IMR-90 (cell line): ENCODE measurements at regions not wholly inside any gene's neighbourhood (a gene's known extent, or its start where the extent isn't known, plus 50 kb on each side); places are given as distances from the start of the nearest gene placed in this dataset.

Experiments used
- ATAC-seq: fragments of 200-7000 bp; cut with Tn5 transposase; 2 replicates; pipeline ENCODE4 v1.9.1; 2020; ENCODE audit warnings: low read depth, mild to moderate bottlenecking, moderate library complexity
- BruUV-seq: library from RNA; stranded (reverse); fragments of 400-500 nt; replicated peaks from 2 replicates; lab custom pipeline; 2021; lab: Mats Ljungman, UMichigan
- CTCF ChIA-PET: fragments of 300-600 bp; formaldehyde crosslinking; extraction: SDS; loops from one replicate; lab custom pipeline; 2021; ENCODE audit warnings: antibody characterized with exemption; lab: Yijun Ruan, JAX
- POLR2A ChIA-PET: fragments of 300-600 bp; sonication (Branson Sonifier 250); formaldehyde crosslinking; loops from one replicate; lab custom pipeline; 2022; ENCODE audit warnings: antibody characterized with exemption; ENCODE audit not compliant: unreplicated experiment; lab: Charles Lee
- DNase-seq: peaks from one replicate; pipeline ENCODE4 v3.0.0; 2013
- H2AFZ ChIP-seq: replicated peaks from 2 replicates; pipeline ENCODE3; 2013; ENCODE audit warnings: low read length, mild to moderate bottlenecking; ENCODE audit not compliant: poor library complexity
- H2AK5ac ChIP-seq: 2 replicates; pipeline ENCODE4 v1.6.1; 2013; ENCODE audit warnings: low read depth, low read length, inconsistent platforms
- H2AK9ac ChIP-seq: replicated peaks from 2 replicates; pipeline ENCODE3; 2013; ENCODE audit warnings: mild to moderate bottlenecking, low read depth, low read length, moderate library complexity; ENCODE audit not compliant: poor library complexity
- H2BK120ac ChIP-seq: 2 replicates; pipeline ENCODE4 v1.6.1; 2013; ENCODE audit warnings: low read depth, low read length, inconsistent platforms
- H2BK15ac ChIP-seq: 3 replicates; pipeline ENCODE4 v1.6.1; 2013; ENCODE audit warnings: low read depth, low read length, inconsistent platforms
- H2BK20ac ChIP-seq: 2 replicates; pipeline ENCODE4 v1.6.1; 2013; ENCODE audit warnings: low read depth, mild to moderate bottlenecking, inconsistent platforms, low read length, moderate library complexity
- H2BK5ac ChIP-seq: 2 replicates; pipeline ENCODE4 v1.6.1; 2013; ENCODE audit warnings: mild to moderate bottlenecking, low read depth, low read length, inconsistent platforms; ENCODE audit not compliant: poor library complexity, severe bottlenecking
- H3K14ac ChIP-seq: replicated peaks from 2 replicates; pipeline ENCODE4 v1.6.1; 2013; ENCODE audit warnings: low read depth, low read length, inconsistent platforms
- H3K18ac ChIP-seq: 2 replicates; pipeline ENCODE4 v1.6.1; 2013; ENCODE audit warnings: low read depth, low read length, control low read depth
- H3K23ac ChIP-seq: 2 replicates; pipeline ENCODE4 v1.6.1; 2013; ENCODE audit warnings: low read depth, low read length, inconsistent platforms
- H3K27ac ChIP-seq: 2 replicates; pipeline ENCODE4 v1.5.1; 2013; ENCODE audit warnings: mild to moderate bottlenecking, control low read depth, low read length; ENCODE audit not compliant: insufficient read depth
- H3K27me3 ChIP-seq: 2 replicates; pipeline ENCODE4 v1.6.1; 2013; ENCODE audit warnings: low read length; ENCODE audit not compliant: control insufficient read depth, insufficient read depth
- H3K36me3 ChIP-seq: 2 replicates; pipeline ENCODE4 v1.6.1; 2013; ENCODE audit warnings: low read length, mixed read lengths; ENCODE audit not compliant: control insufficient read depth, insufficient read depth
- H3K4ac ChIP-seq: 2 replicates; pipeline ENCODE4 v1.6.1; 2013; ENCODE audit warnings: low read depth, low read length, inconsistent platforms
- H3K4me1 ChIP-seq: 2 replicates; pipeline ENCODE4 v1.6.1; 2013; ENCODE audit warnings: low read length, mixed read lengths; ENCODE audit not compliant: control insufficient read depth, insufficient read depth
- H3K4me2 ChIP-seq: 2 replicates; pipeline ENCODE4 v1.6.1; 2013; ENCODE audit warnings: low read depth, mild to moderate bottlenecking, control low read depth, low read length, moderate library complexity
- H3K4me3 ChIP-seq: 2 replicates; pipeline ENCODE4 v1.5.1; 2013; ENCODE audit warnings: low read depth, mild to moderate bottlenecking, control low read depth, low read length, moderate library complexity; ENCODE audit not compliant: insufficient read depth
- H3K56ac ChIP-seq: 2 replicates; pipeline ENCODE4 v1.6.1; 2013; ENCODE audit warnings: low read length, inconsistent platforms; ENCODE audit not compliant: insufficient read depth; ENCODE audit errors: extremely low read depth
- H3K79me1 ChIP-seq, 2 experiments: 2 replicates each; pipeline ENCODE4 v1.6.1; 2013; ENCODE audit warnings: low read length in 2 of 2, inconsistent platforms in 1 of 2, low read depth in 1 of 2
- H3K9ac ChIP-seq: 2 replicates; pipeline ENCODE4 v1.6.1; 2013; ENCODE audit warnings: low read depth, low read length, control low read depth
- H3K9me1 ChIP-seq: 2 replicates; pipeline ENCODE4 v1.6.1; 2013; ENCODE audit warnings: low read length, inconsistent platforms; ENCODE audit not compliant: insufficient read depth
- H3K9me3 ChIP-seq: 2 replicates; pipeline ENCODE4 v1.6.1; 2013; ENCODE audit warnings: low read length; ENCODE audit not compliant: control insufficient read depth, insufficient read depth
- H4K20me1 ChIP-seq: 2 replicates; pipeline ENCODE4 v1.6.1; 2013; ENCODE audit warnings: low read length, inconsistent platforms; ENCODE audit not compliant: insufficient read depth
- H4K5ac ChIP-seq: 2 replicates; pipeline ENCODE4 v1.6.1; 2013; ENCODE audit warnings: mild to moderate bottlenecking, low read depth, low read length, control low read depth
- H4K8ac ChIP-seq, 2 experiments: 2 replicates each; pipeline ENCODE4 v1.6.1; 2013; ENCODE audit warnings: low read depth in 2 of 2, low read length in 2 of 2, control low read depth in 1 of 2, inconsistent platforms in 1 of 2
- H4K91ac ChIP-seq: 2 replicates; pipeline ENCODE4 v1.6.1; 2013; ENCODE audit warnings: low read depth, low read length, inconsistent platforms; ENCODE audit not compliant: insufficient read depth
- BHLHE40 ChIP-seq: fragments of 150-350 bp; IDR thresholded peaks from 2 replicates; pipeline ENCODE4 v1.6.1; 2016; ENCODE audit warnings: mild to moderate bottlenecking, low read depth, low read length
- CEBPB ChIP-seq: IDR thresholded peaks from 2 replicates; pipeline ENCODE4 v1.6.1; 2012; ENCODE audit warnings: low read depth, low read length, improper control_type of control experiment
- FOS ChIP-seq: fragments of 150-350 bp; IDR thresholded peaks from 2 replicates; pipeline ENCODE4 v1.6.1; 2016; ENCODE audit warnings: low read depth, low read length
- MAFK ChIP-seq: IDR thresholded peaks from 2 replicates; pipeline ENCODE4 v1.6.1; 2012; ENCODE audit warnings: low read depth, low read length, improper control_type of control experiment
- NFE2L2 ChIP-seq: fragments of 150-350 bp; IDR thresholded peaks from 2 replicates; pipeline ENCODE4 v1.6.1; 2016; ENCODE audit warnings: low read depth, mild to moderate bottlenecking, low read length
- POLR2A ChIP-seq: IDR thresholded peaks from 2 replicates; pipeline ENCODE4 v1.6.1; 2012; ENCODE audit warnings: mild to moderate bottlenecking, low read depth, low read length
- RAD21 ChIP-seq: IDR thresholded peaks from 2 replicates; pipeline ENCODE4 v1.6.1; 2012; ENCODE audit warnings: low read length, improper control_type of control experiment
- RFX5 ChIP-seq: IDR thresholded peaks from 2 replicates; pipeline ENCODE4 v1.8.0; 2012; ENCODE audit warnings: low read depth, mild to moderate bottlenecking, low read length, moderate library complexity
- SMC3 ChIP-seq: fragments of 150-350 bp; IDR thresholded peaks from 2 replicates; pipeline ENCODE4 v1.6.1; 2016; ENCODE audit warnings: low read depth, mild to moderate bottlenecking, antibody characterized with exemption, low read length, moderate library complexity
- WGBS, 2 experiments: methylation state at CpG; one replicate each; pipeline versions ENCODE4 v1.1.5 to v1.1.7; 2013; ENCODE audit warnings: missing lambda C conversion rate in 2 of 2; ENCODE audit not compliant: insufficient read length in 1 of 2; ENCODE audit errors: extremely low coverage in 2 of 2; 5-methylcytosine and 5-hydroxymethylcytosine counted together
- dilution Hi-C: fragments of 300-500 bp; cut with HindIII; formaldehyde crosslinking; loops from one replicate; pipeline ENCODE4 v1.14.3; 2018; ENCODE audit warnings: low sequenced_read_pairs; ENCODE audit not compliant: unreplicated experiment
- in situ Hi-C: fragments of 300-500 bp; cut with MboI; formaldehyde crosslinking; loops from 3 replicates; pipeline ENCODE4 v1.14.3; 2019; ENCODE audit warnings: low sequenced_read_pairs, inconsistent platforms, mixed read lengths
- intact Hi-C: fragments of 100-400 bp; cut with micrococcal nuclease; formaldehyde crosslinking; loops from 2 replicates; pipeline ENCODE4 v1.10.0; 2022
- TF ChIP-seq, protein P1 (sequence below): conservative IDR thresholded peaks from 2 replicates; pipeline ENCODE4 v1.5.1; 2012; ENCODE audit warnings: mild to moderate bottlenecking, low read depth, low read length, improper control_type of control experiment
- TF ChIP-seq, protein P2 (sequence below): fragments of 150-350 bp; IDR thresholded peaks from 2 replicates; pipeline ENCODE4 v1.6.1; 2016; ENCODE audit warnings: low read depth, mild to moderate bottlenecking, low read length, moderate library complexity, borderline replicate concordance

DNA sequence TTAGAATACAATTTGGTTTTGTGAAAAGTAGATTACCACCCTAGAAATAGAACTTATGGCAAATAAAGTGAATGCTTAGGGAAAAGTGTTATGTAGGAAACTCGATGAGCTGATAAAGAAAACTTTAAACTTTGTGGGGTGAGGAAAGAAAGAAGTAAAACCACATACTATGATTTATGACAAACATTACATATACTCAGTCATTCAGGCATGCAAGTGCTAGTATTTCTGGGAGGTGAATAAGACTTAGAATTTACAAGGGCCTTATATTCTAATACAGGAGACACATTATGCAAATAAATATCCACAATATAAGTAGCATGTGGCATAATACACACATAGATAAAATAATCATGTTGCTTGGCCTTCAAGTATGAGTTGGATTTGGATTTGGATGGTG is 618.1 kb downstream of the XIRP2 start:
- H3K27me3 ChIP-seq = no peaks in the 10 kb centered on the region
- no peak overlapping the region for H2BK5ac ChIP-seq
- no peak overlapping the region for H4K5ac ChIP-seq
- H3K79me1 ChIP-seq = no peaks in the 10 kb centered on the region
- H2AK9ac ChIP-seq = no peak overlapping the region
- in situ Hi-C loops = no loop called here
- no peak overlapping the region for H3K23ac ChIP-seq
- no peaks in the 10 kb centered on the region for H3K9me3 ChIP-seq
- TF ChIP-seq, protein P1, sequence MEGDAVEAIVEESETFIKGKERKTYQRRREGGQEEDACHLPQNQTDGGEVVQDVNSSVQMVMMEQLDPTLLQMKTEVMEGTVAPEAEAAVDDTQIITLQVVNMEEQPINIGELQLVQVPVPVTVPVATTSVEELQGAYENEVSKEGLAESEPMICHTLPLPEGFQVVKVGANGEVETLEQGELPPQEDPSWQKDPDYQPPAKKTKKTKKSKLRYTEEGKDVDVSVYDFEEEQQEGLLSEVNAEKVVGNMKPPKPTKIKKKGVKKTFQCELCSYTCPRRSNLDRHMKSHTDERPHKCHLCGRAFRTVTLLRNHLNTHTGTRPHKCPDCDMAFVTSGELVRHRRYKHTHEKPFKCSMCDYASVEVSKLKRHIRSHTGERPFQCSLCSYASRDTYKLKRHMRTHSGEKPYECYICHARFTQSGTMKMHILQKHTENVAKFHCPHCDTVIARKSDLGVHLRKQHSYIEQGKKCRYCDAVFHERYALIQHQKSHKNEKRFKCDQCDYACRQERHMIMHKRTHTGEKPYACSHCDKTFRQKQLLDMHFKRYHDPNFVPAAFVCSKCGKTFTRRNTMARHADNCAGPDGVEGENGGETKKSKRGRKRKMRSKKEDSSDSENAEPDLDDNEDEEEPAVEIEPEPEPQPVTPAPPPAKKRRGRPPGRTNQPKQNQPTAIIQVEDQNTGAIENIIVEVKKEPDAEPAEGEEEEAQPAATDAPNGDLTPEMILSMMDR = no peak
- TF ChIP-seq SMC3 (no peak), RFX5 (no peak), RAD21 (no peak), BHLHE40 (no peak), NFE2L2 (no peak), POLR2A (no peak), MAFK (no peak), FOS (no peak), CEBPB (no peak)
- TF ChIP-seq, protein P2, sequence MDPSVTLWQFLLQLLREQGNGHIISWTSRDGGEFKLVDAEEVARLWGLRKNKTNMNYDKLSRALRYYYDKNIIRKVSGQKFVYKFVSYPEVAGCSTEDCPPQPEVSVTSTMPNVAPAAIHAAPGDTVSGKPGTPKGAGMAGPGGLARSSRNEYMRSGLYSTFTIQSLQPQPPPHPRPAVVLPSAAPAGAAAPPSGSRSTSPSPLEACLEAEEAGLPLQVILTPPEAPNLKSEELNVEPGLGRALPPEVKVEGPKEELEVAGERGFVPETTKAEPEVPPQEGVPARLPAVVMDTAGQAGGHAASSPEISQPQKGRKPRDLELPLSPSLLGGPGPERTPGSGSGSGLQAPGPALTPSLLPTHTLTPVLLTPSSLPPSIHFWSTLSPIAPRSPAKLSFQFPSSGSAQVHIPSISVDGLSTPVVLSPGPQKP = no peak
- no peak overlapping the region for H3K4me3 ChIP-seq
- dilution Hi-C loops = no loop called here
- H3K36me3 ChIP-seq = no peaks in the 10 kb centered on the region
- no peak overlapping the region for H3K9ac ChIP-seq
- intact Hi-C loops = no loop called here
- no peak overlapping the region for H4K91ac ChIP-seq
- no peak overlapping the region for H2AK5ac ChIP-seq
- no peak overlapping the region for H2BK120ac ChIP-seq
- H3K4me1 ChIP-seq = no peaks in the 10 kb centered on the region
- H3K18ac ChIP-seq = no peak overlapping the region
- no peak overlapping the region for H2BK20ac ChIP-seq
- BruUV-seq = no TSS peak
- H3K9me1 ChIP-seq = no peaks in the 10 kb centered on the region; the same call in 1 of the 2 replicates
- ChIA-PET POLR2A (no interaction called here), CTCF (no interaction called here)
- H3K27ac ChIP-seq = no peak overlapping the region
- no peaks in the 10 kb centered on the region for H4K20me1 ChIP-seq
- no peak overlapping the region for H4K8ac ChIP-seq
- ATAC-seq = peak; percentile 67
- H3K4me2 ChIP-seq = no peak overlapping the region
- H3K56ac ChIP-seq = no peak overlapping the region
- H2BK15ac ChIP-seq = no peak overlapping the region
- DNase-seq = peak; percentile 65
- no peak overlapping the region for H2AFZ ChIP-seq
- no peak overlapping the region for H3K4ac ChIP-seq
- WGBS, 2 experiments = no CpG with 5 or more reads among the region's 1 CpG
- no peak overlapping the region for H3K14ac ChIP-seq
